Sigmoid colon (tissue), 3 donors: ENCODE measurements at regions not wholly inside any gene's neighbourhood (a gene's known extent, or its start where the extent isn't known, plus 50 kb on each side); places are given as distances from the start of the nearest gene placed in this dataset.

ENCODE experiments used
- POLR2A ChIP-seq, 2 donors: fragments of 450-650 bp; IDR thresholded peaks; one replicate each; pipeline ENCODE4 v1.6.1; 2016; ENCODE audit warnings: antibody characterized with exemption in 2 of 2, mild to moderate bottlenecking in 2 of 2, moderate library complexity in 2 of 2
- TF ChIP-seq, protein P1 (sequence below), 4 experiments: fragments of 450-650 bp in 3 of 4; fragments of 200-600 bp in 1 of 4; IDR thresholded peaks; one replicate each; pipeline ENCODE4 v1.5.1; 2016 to 2019; ENCODE audit warnings: antibody characterized with exemption in 4 of 4, mild to moderate bottlenecking in 3 of 4, moderate library complexity in 2 of 4

DNA sequence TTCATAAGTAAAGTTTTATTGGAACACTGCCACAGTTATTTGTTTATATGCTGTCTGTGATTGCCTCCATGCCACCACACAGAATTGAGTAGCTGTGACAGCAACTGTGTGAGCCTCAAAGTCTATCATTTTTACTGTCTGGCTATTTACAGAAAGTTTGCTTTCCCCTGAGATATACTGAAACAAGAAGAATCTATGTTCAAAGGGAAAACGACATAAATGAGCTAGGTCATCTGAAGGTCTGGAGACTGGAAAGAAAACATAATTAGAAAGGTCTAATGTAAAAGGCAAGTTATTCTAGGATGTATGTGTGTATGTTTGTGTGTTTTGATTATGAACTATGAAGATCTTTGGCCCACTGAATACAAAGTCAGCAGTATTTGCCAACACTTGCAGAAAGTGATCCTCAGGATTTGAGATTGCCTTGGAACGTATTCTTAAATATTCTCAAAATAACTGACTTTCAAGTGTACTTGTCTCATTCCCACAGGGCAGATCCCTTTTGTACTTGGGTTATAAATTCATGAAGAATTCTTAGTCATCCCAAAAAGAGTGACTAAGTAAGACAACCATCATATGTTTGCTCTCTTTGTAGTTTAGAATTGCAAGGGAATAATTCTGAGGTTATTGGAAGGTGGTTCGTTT is 677.7 kb downstream of the DOK5 start:
- TF ChIP-seq, protein P1, sequence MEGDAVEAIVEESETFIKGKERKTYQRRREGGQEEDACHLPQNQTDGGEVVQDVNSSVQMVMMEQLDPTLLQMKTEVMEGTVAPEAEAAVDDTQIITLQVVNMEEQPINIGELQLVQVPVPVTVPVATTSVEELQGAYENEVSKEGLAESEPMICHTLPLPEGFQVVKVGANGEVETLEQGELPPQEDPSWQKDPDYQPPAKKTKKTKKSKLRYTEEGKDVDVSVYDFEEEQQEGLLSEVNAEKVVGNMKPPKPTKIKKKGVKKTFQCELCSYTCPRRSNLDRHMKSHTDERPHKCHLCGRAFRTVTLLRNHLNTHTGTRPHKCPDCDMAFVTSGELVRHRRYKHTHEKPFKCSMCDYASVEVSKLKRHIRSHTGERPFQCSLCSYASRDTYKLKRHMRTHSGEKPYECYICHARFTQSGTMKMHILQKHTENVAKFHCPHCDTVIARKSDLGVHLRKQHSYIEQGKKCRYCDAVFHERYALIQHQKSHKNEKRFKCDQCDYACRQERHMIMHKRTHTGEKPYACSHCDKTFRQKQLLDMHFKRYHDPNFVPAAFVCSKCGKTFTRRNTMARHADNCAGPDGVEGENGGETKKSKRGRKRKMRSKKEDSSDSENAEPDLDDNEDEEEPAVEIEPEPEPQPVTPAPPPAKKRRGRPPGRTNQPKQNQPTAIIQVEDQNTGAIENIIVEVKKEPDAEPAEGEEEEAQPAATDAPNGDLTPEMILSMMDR (IDR thresholded peaks at IDR 0.05) = no peak
- TF ChIP-seq POLR2A (IDR thresholded peaks at IDR 0.05) = no peak
